Urothelium cell line (cell line): ENCODE measurements at regions not wholly inside any gene's neighbourhood (a gene's known extent, or its start where the extent isn't known, plus 50 kb on each side); places are given as distances from the start of the nearest gene placed in this dataset.

Source experiments
- DNase-seq: peaks from one replicate; pipeline ENCODE4 v3.0.0; 2011; ENCODE audit warnings: low spot score, mixed read lengths
- FAIRE-seq: peaks from 2 replicates; lab custom pipeline; 2011; peaks lifted over from hg19 to GRCh38; lab: Jason Lieb, UNC

- FAIRE-seq = no peak
- DNase-seq = no peak
Observed at GRCh38 chr19:29393915-29394460, 131.8 kb upstream of the VSTM2B start.

DNA sequence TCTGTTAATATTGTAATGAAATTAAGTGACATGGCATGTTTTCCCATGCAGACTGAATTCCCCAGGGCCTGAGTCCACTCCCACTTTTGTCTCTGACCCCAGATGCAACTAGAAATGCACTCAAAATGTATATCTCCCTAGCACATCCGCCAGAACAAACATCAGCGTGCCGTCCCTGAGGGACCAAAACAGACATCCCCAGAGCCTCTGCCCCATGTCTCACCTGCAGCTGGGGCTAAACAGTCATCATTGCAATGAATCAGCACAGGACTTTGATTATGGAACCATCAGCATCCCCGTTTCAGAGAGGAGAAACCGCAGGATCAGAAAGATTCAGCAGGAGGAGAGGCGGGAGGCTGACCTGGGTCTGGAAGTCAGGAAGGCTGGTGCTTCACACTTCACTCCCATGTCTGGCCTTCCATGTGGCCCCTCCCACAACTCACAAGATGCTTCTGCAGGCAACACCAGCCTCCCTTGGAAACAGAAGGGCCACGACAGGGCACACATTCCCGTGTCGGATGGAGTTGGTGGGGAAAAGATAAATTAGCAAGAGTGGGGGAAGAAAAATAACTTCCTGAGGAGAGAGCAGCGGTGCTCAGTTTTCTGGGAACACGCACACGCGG, 130.6 kb upstream of the VSTM2B start:
- DNase-seq (no peak), FAIRE-seq (peak; percentile 52)

- FAIRE-seq (no peak), DNase-seq (no peak)
Observed at GRCh38 chr19:29395734-29396414, 129.9 kb upstream of the VSTM2B start.

- DNase-seq = no peak
- FAIRE-seq = no peak
Observed at GRCh38 chr19:29396925-29397324, 128.9 kb upstream of the VSTM2B start.

DNA sequence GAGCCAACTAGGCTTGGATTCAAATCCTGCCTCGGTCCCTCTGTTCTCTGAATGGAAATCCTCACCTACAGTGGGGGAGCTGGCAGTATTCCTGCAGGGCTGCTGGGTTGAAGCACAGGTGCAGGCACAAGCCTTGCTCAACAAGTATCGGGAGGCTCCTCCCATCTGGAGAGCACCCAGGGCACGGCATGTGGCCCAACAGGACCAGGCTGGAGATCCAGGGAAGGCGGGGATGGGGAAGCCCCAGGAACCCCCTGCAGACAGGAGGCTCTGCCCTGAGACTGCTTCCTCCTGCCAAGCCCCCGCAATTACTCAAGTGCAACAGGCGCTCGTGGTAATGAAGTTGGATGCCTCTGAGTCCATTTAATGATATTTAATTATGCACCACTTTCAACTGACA, 128.0 kb upstream of the VSTM2B start:
- no peak for DNase-seq
- no peak for FAIRE-seq

- FAIRE-seq (no peak), DNase-seq (no peak)
Observed at GRCh38 chr19:29399804-29400203, 126.0 kb upstream of the VSTM2B start.

DNA sequence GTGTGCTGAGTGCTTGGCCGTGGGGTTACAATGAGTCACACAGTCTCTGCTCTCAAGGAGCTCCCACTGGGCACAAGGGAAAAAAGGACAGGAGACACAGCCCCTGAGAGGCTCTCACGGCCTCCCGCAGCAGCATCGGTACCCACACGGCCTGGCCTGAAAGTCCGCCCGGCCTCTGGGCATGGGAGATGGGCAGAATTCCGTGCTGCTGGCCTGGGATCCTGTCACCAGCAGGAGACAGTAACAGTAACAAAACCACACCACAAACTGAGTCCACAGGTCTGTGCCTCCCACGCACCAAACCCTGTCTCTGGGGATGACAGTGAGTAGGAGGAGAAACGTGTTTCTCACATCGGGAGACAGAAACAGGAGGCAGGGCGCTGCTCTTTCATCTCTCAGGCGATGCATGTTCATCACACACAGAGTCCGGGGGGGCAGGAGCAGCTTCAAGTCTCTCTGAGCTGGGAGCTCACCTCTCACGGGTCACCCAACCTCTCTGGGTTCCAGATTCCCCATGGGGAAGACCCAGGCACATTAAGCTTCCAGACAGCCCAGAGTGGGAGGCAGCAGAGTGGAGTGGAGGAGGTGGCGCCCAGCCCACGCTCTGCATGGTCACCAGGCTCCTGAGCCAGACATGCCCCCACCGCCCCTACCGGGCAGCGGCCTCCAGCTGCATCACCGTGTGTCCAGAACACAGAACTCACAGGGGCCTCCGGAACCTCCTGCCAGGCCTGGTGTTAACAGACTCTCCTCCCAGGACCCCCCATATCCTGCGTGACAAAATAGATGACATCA, 124.7 kb upstream of the VSTM2B start:
- peak; percentile 40 for DNase-seq
- peak; percentile 78 for FAIRE-seq

- FAIRE-seq (peak; percentile 46), DNase-seq (peak; percentile 44)
Observed at GRCh38 chr19:29401712-29402421, 123.9 kb upstream of the VSTM2B start.

DNA sequence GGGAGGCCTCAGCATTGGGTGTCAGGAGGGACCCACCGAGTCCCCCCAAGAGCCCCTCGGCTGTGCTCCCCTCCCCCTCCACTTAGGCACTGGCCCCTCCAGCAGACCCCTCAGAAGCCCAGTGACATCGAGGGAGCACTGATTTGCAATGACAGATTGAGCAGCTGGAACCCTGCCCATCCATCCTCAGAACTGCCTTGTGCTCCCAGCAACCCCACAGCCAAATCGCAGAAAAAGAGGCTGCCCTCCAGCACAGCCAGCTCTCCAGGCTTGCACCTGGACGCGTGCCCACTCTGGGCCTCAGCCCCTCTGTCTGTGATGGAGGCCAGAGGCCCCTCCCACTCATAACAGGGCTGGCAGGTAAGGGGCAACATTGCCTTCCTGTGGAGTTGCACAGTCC, 123.2 kb upstream of the VSTM2B start:
- no peak for FAIRE-seq
- no peak for DNase-seq

- FAIRE-seq (no peak), DNase-seq (no peak)
Observed at GRCh38 chr19:29404015-29404414, 121.8 kb upstream of the VSTM2B start.

- FAIRE-seq (no peak), DNase-seq (no peak)
Observed at GRCh38 chr19:29404951-29405727, 120.7 kb upstream of the VSTM2B start.

DNA sequence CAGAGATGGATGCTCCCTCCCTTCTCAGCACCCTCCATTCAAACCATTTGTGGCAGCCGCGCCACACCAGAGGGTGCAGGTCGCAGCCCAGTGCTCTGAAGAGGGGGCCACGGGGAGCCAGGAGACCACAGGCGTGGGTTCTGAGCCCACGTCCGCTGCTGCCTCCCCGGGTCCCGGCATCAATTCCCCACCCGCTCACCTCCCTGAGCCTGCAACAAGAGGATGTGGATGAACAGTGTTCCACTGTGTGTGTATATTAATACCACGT, 120.1 kb upstream of the VSTM2B start:
- no peak for DNase-seq
- FAIRE-seq = no peak

DNA sequence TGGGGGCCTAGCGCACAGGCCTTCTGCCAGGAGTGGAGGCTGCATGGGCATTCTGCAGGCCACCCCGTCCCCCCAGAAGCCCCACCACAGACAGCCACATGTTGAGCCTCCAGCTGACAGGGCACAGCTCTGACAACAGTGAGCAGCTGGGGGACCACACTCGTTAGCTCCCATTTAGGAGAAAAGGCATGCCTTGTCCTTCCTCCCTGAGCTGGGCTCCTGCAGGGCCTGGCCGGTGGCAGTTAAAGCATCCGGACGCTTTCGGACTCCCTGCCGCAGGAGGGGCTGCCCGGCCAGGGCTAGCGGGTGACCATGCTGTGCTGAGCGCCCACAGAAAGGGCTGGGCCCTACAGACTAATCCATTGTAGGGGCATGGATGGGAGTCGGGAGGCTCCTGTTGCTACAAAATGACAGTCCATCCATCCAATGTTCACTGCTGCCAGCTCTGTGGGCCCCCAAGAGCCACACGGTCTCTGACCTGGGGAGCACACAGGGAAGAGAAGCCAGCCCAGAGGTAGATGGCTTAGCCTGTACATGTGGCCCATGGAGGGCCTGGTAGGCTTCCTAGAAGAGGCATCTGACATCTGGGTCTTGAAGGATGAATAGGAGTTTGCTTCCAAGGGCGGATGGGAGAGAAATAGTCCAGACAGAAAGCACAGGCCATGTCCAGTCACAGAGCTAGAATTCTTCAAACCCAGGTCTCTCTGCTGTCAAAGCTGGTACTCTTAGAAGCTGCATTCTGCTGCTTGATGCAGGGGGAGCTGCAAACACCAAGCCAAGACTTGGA, 116.5 kb upstream of the VSTM2B start:
- no peak for FAIRE-seq

DNA sequence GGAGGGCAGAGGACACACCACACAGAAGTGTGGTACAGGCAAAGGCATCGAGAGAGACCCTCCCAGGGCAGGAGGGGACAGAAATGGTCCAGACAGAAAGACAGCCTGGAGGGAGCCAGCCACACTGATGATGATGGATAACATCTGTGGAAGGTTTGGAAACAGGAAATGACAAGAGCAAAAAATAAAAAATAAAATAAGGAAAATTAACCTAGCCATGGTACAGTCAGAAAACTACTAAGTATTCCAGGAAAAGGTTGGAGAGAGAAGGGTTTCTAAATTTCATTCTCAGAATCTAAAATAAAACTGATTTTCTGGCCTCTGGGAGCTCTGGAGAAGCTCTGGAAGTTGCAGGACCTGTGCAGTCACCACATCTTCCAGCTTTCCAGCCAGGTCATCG, 115.2 kb upstream of the VSTM2B start:
- FAIRE-seq (no peak), DNase-seq (no peak)

More for the DNA sequence above, 116.5 kb upstream of the VSTM2B start:
- no peak for DNase-seq

GRCh38 chr19:29411113-29411581, 114.6 kb upstream of the VSTM2B start:
- DNase-seq = no peak
- FAIRE-seq = peak; percentile 94

DNA sequence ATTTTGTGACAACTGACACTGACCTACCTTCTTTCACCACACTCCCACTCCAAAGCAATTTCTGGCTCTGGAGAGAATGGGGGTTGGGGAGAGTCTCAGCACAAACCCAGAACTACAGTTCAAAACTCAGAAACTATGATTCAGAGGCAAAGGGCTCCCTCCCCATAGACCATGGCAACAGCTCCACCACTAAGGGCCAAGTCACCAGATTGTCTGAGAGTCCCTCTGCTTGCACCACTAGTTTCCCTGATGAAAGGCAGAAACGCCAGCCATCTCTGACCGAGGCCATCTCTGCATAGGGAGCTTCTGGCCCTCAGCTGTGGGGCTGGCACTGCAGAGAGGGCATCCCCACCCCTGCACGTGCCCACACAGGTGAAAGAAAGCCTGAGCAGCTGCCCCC, 112.4 kb upstream of the VSTM2B start:
- no peak for FAIRE-seq
- no peak for DNase-seq

- no peak for FAIRE-seq
- DNase-seq = no peak
Observed at GRCh38 chr19:29415507-29415906, 110.3 kb upstream of the VSTM2B start.

- FAIRE-seq (no peak), DNase-seq (no peak)
Observed at GRCh38 chr19:29417048-29417447, 108.7 kb upstream of the VSTM2B start.

DNA sequence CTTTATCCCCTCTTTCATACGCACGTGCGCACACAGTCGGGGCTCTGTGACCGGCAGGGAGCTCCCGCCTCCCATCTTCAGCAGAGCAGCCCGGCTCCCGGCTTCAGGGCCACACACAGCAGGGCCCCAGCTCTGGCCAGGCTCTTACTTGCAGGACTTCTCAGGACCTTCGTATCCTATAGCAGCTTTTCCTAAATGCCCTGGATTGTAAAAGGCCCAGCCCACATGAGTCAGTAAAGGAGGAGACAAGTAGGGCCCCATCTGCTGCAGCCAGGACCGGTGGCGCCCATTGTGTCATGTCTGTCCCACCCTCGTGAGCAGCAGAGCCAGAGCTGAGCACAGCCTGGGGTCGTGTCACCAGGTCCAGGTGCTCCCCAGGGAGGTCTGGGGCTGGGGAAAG, 107.6 kb upstream of the VSTM2B start:
- DNase-seq (no peak), FAIRE-seq (peak; percentile 13)

GRCh38 chr19:29420065-29420464, 105.7 kb upstream of the VSTM2B start:
- DNase-seq = no peak
- FAIRE-seq = peak; percentile 99
